ENCODE measurements at regions not wholly inside any gene's neighbourhood (a gene's known extent, or its start where the extent isn't known, plus 50 kb on each side); places are given as distances from the start of the nearest gene placed in this dataset.

GRCh38 chr3:96734273-96735009, 80.0 kb upstream of the EPHA6 start:
- TF ChIP-seq, protein P1, sequence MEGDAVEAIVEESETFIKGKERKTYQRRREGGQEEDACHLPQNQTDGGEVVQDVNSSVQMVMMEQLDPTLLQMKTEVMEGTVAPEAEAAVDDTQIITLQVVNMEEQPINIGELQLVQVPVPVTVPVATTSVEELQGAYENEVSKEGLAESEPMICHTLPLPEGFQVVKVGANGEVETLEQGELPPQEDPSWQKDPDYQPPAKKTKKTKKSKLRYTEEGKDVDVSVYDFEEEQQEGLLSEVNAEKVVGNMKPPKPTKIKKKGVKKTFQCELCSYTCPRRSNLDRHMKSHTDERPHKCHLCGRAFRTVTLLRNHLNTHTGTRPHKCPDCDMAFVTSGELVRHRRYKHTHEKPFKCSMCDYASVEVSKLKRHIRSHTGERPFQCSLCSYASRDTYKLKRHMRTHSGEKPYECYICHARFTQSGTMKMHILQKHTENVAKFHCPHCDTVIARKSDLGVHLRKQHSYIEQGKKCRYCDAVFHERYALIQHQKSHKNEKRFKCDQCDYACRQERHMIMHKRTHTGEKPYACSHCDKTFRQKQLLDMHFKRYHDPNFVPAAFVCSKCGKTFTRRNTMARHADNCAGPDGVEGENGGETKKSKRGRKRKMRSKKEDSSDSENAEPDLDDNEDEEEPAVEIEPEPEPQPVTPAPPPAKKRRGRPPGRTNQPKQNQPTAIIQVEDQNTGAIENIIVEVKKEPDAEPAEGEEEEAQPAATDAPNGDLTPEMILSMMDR (conservative IDR thresholded peaks at IDR 0.05 in 1 of 2, IDR thresholded peaks at IDR 0.05 in 1 of 2; ENCODE audit: extremely low read depth in 1 of 2, insufficient read depth in 1 of 2, low read depth in 1 of 2, low read length in 2 of 2) = no peak
- no peak for TF ChIP-seq EZH2 (IDR thresholded peaks at IDR 0.05; ENCODE audit: borderline replicate concordance, low read length)

Data from mammary epithelial cell (primary cell).